NCI-H526 treated with DMSO at 0.1 percent for 48 hours (cell line): ENCODE measurements at regions not wholly inside any gene's neighbourhood (a gene's known extent, or its start where the extent isn't known, plus 50 kb on each side); places are given as distances from the start of the nearest gene placed in this dataset.
"Not testable (repeated sequence)": the region's sequence is repeated elsewhere in the genome, so short reads cannot be mapped to it uniquely, and the experiment has no call there.

Experiments
- DNase-seq: peaks from one replicate; lab custom pipeline; 2025; lab: John Stamatoyannopoulos, UW

DNA sequence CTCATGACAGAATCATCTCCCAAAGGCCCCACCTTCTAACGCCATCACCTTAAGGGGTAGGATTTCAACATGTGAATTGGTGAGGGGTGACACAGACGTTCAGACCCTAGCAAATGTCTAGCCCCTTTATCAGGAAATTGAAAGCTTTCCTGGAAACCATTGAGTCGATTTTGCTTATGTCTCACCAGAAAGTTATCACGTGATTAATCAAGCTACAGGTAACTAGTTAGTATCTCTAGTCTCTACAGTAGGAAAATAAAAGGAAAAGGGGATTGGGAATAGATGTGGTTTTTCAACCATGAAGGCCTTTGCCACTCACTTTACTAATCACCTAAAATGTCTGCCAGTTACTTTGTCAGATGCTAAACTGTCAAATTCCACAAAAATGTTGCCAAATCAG lies 1133.0 kb downstream of the PDHA2 start:
- no peak for DNase-seq

DNA sequence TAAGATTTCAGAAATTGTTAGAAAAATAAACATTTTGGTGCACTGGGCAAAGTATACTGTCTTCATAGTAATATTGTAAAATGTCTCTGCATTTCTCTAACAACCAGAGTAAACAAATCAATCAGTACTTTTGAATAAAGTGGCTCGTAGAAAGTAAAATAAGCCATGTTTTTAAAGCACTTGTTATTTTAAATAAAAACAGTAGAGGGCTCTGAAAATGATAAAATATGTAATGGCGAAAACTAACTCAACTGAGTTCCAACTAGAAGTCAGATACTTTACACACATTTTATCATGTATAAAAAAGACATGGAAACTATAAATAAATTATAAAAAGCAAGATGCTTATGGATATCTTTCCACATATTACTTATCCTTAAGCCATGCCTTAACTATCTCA lies 1134.4 kb downstream of the PDHA2 start:
- DNase-seq = no peak

DNA sequence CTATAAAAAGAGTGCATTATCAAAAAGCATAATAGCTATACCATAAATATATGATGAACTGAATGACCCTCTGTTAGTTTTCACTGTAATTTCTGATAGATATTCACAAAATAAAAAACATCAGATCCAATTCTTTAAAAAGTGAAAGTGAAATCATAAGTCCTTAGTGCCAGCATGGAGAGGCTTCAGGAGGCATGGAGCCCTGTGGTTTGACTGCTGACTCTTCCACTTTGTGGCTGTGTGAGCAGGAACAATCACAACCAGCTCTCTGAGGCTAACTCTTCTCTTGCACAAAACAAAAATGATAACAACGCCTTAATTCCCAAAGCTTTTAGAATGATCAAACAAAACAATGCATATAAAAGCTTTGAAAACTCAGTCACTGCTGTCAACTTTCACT lies 1143.9 kb downstream of the PDHA2 start:
- no peak for DNase-seq

DNA sequence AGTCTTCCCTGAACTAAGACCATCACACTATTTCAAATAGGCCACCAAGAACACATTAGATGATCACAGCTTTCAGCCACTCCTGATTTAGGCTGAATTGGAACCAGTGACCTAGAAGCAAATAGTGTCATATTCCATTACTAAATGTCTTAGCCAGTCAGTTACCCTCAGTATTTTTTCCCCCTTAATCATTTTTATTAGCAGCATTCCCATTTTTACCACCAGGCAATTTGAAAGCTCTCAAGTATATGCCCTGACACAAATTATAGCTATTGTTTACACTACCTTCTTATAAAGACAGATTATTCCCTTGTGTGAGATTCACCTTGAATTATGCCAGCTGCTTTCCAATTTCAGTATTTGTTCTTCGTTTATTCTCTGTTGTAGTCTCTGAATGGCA lies 1146.9 kb downstream of the PDHA2 start:
- no peak for DNase-seq

DNA sequence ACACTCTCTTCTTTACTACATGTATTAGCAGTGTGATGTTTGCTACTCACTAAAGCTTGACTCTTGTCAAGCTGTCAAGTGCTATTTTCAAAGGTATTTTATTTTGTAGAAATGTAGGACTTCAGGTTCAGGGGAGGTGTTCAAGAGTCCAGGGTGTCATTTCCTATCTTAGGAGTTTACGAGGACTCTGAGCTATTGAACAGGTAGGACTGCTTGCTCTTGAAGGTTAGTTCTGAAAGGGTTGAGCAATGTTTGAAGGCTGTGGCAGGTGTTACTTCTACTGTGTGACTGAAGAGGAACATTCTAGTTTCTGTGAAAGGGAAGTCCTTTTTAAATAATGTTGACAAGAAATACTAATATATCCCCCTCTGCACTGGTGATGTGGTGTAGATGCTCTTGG lies 1151.2 kb downstream of the PDHA2 start:
- DNase-seq = no peak

DNA sequence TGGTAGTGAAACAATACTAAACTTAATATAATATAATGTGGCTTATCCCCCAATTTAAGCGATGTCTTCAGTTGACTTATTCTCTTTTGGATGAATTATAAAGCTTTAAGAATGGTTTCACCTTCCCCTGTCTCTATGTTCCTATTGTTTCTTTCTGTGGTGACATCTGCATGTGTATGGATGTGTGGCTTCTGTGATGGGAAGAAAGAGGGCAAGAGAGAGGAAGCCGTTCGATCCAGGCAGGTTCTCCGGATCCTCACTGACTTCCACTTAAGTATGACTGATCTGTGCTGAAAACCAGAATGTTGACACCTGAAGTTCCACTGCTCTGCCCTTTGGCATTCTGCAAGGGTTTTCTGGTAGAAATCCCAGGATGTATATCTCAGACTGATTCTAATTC lies 1150.8 kb downstream of the STPG2 start:
- DNase-seq = no peak

DNA sequence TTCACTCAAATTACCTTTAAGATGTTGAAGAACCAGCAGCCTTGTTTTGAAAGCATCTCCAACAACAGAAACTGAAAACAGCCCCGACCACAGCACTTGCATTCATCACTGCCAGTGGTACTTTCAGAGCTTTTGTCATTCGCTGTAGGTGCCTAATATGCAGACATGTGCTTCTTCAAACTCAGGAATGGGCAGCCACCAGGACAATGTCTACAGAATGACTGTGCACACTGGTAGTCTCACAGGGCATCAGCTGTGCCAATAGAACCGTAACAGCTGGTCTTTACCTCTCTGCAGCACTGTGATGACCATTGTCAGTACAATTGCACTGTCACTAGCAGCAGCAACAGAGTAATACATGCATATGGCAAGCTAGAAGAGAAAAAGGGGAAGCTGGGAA lies 1149.7 kb downstream of the STPG2 start:
- no peak for DNase-seq

DNA sequence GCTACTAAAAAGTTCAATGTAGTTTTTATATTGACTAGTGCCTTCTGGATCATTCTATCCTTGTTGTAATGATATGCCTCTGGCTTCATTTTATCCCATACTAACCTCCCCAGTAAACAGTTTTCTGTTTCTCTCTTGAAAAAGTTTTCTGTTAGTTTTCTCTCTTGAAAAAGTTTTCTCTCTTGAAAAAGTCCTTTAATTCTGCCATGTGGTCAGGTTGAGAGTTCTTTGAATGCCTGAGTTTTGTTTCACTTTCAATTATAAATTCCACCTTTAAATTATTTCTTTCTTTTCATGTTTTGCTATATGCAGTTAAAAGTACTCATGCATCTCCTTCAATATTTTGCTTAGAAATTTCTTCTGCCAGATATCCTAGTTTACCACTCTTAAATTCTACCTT lies 1139.6 kb downstream of the STPG2 start:
- no peak for DNase-seq

DNA sequence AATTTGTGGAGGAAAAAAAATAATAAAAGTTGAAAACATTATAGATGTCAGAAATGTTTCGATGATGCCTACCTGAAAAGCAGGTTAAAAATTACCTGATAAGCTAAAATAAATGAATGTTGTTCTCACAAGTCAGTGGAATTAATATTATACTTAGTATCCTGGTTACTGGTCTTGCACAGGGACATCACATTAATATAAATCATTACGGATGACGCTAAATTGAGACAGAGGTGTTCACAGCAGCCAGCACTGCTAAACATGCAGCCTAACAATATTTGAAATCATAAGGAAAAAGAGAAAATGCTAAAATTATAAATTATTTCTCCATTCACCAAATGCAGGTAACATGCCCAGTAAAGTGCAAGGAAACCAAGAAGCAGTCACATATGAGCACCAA lies 1130.0 kb downstream of the STPG2 start:
- DNase-seq = no peak

DNA sequence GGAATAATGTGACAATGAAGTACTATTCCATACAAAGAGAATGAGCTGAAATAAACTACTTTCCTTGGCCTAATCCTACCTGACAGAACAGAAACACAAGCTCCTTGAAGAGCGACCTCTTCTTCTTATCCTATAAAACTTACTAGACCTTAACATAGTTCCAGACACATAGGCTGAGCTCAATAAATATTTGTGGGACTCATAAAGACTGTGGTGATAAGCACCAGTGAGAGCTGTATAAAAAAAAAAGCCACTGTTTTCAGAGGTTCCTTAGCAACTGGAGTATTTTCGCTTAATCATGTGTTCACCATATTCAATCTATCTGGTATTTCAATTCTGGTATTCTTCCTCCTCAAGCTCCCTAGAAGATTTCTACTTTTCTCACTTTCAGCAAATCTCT lies 1129.6 kb downstream of the STPG2 start:
- DNase-seq = no peak

DNA sequence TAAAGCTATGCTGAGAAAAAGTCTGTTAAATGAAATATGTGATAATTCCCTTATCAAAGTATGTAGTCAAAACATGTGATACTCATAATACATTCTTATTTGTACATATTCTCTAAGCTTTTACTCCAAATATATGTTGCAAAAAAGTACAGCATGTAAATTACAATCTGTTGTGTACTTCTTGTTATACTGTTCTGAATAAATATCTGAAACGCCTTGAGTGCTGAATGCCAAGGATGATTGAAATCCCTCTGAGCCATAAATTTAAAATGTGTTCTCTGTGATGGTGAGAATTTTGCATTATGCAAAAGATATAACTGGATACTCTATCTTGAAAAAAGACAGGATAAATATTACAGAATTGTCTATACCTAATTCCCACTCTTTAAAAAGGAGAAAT lies 1128.0 kb downstream of the STPG2 start:
- no peak for DNase-seq

DNA sequence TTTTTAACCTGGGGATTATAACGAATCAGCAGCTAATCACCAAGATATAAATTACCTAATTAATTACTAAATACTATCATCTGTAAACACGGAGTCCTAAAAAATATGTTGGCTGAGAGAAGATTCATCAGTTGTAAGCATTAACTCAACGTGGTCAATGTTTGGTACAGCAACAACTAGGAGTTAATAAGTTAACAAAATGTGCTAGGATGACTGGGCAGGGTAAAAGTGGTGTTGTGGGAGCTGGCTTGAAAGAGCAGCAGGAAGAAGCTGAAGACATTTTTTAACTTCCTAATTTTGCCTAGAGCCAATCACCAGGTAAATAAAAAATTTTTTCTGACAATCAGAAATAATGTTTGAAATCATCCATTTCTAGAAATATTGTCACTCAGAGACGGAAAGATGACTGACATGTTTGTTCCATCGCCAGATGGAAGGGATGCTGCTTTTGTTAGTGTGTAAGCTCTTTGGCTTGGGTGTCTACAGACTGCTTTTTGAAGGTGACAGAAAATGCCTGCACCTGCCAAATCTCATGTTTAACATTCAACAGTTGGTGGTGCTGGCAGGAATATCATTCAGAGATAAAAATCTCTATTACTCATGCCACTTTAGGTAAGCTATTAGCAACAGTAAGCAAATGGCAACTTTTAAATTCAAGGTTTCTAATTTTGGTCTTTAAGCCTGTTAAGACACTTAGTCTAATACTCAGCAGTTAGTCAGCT lies 1126.9 kb downstream of the STPG2 start:
- no peak for DNase-seq

DNA sequence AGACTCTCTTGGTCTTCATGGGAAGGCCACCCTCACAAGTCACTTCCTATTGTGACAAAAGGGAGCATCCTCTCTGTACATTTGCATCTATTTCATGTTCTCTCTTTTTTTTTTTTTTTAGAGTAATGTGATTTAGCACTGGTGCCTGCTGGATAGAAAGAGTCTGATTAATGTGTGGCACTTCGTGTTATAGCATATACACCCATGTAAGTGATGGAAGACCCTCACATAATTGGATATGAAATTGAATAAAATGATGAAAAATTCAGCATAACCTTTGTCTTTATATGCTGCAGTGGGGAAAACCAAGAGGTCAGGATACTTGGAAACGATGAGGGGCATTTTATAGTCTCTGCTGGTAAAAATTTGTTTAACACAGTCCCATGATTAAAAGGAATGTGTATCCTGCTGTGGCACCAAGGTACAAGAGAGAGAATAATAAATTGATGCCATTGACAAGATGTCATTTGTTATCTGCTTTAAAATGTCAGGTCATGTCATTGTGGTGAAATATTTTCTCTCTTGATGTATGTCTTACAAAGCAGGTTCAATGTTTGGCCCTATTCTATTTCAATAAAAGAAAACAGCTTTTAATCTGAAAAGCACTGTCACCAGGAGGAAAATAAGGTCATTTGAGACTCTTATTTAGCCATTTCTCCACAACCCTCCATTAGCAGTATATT lies 1115.4 kb downstream of the STPG2 start:
- DNase-seq = no peak

DNA sequence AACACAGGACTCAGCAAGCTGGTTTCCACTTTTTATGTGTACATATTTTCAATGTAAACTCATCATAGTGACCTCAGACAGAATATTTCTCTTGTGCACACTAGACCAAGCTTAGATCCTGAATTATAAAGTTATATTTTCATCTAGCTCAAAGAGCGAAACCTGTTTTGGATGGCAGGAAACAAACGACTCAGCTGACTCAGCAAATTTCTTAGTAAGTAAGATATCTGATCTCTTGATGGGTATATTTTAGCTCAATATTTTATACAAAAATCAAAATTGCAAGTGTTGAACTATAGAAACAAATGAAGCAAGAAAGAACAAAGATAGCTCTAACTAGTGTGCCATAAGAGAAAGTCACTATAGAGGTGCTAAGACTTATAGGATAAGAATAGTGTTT lies 1114.5 kb downstream of the STPG2 start:
- no peak for DNase-seq

DNA sequence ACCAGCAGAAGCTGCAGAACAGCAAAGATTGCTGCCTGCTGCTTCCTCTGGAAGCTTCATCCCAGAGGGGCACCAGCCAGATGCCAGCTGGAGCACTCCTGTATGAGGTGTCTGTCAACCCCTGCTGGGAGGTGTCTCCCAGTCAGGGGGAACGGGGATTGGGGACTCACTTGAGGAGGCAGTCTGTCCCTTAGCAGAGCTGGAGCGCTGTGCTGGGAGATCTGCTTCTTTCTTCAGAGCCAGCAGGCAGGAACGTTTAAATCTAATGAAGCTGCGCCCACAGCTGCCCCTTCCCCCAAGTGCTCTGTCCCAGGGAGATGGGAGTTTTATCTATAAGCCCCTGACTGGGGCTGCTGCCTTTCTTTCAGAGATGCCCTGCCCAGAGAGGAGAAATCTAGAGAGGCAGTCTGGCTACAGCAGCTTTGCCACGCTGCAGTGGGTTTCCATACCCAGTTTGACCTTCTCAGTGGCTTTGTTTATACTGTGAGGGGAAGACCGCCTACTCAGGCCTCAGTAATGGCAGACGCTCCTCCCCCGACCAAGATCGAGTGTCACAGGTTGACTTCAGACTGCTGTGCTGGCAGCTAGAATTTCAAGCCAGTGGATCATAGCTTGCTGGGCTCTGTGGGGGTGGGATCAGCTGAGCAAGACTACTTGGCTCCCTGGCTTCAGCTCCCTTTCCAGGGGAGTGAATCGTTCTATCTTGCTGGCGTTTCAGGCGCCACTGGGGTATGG lies 1105.7 kb downstream of the STPG2 start:
- not testable (repeated sequence) for DNase-seq

DNA sequence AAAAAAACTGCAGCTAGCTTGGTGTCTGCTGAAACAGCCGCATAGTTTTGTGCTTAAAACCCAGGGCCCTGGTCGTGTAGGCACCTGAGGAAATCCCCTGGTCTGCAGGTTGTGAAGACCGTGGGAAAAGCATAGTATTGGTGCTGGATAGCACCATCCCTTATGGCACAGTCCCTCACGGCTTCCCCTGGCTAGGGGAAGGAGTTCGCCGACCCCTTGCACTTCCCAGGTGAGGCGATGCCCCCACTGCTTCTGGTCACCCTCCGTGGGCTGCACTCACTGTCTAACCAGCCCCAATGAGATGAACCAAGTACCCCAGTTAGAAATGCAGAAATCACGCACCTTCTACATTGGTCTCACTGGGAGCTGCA lies 1105.1 kb downstream of the STPG2 start:
- no peak for DNase-seq

DNA sequence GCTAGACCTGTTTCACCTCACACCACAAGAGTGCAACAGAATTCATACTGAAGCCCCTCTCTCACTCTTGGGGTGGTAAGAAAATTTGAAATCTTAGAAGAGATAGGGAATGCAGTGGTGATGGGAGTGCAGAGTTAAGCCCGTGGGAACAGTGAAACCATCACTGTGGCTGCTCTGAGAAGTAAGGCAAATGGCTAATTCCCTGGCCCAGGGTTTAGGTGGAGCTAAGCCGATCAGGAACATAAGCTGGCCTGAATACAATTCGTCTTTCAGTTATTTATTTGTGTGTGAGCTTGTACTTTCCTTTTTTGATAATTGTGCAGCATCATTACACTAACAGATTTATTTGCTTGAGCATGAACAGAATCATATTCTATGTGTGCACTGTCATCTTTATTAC lies 1070.6 kb downstream of the STPG2 start:
- no peak for DNase-seq

DNA sequence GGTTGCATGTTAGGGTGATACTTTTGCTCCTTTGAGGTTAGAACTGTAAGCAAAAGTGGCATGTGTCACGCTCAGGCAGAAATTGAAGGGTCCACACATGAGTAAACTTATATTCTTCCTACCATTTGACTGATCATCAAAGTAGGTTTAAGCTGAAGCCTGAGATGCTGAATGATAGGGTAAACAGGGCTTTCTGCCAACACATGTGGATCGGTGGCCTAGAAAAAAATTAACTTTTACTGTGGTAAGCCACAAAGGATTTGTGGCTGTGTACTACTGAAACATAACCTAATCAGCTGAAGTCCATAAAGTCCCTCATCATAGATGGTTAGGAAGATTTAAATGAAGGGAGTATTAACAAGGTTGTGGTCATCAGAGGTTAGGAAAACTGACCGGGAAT lies 1070.1 kb downstream of the STPG2 start:
- DNase-seq = no peak

DNA sequence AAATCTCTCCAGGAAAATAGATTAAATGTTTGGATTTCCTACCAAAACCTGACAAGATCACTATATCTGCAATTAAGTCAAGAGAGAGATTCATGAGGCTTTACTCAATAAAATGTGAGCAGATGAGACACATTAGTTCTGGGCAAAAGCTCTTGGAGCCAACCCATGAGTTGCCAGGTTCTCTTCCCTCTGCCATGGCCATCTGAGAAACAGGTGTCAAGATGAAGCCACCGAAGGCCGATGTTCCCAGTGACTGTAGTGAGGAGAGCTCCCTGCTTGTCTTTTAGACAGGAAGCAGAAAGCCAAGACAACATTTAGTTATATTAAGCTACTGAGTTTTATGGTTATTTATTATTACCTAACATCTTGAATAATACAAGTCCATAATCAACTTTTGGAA lies 1068.7 kb downstream of the STPG2 start:
- no peak for DNase-seq

DNA sequence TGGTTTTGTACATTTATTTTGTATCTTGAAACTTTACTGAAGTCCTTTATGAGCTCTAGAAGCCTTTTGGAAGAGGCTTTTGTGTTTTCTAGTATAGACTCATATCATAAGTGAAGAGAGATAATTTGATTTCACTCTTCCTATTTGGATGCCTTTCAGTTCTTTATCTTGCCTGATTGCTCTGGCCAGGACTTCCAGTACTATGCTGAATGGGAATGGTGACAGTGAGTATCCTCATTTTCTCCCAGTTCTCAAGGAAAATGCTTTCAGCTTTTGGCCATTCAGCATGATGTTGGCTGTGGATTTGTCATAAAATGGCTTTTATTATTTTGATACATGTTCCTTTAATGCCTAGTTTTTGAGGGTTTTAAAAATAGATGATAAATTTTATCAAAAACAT lies 1061.3 kb downstream of the STPG2 start:
- no peak for DNase-seq

DNA sequence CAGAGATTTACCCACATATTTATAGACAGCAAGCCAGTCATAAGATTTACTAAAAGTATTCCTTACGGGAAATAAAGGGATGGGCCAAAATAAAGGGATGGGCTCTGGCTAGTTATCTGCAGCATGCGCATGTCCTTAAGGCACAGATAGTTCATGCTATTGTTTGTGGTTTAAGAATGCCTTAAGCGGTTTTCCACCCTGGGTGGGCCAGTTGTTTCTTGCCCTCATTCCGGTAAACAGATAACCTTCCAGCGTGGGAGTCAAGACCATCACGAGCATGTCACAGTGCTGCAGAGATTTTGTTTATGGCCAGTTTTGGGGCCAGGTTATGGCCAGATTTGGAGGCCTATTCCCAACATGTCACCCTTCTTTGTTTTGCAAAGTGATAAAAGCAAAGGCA lies 1046.2 kb downstream of the STPG2 start:
- DNase-seq = not testable (repeated sequence)

DNA sequence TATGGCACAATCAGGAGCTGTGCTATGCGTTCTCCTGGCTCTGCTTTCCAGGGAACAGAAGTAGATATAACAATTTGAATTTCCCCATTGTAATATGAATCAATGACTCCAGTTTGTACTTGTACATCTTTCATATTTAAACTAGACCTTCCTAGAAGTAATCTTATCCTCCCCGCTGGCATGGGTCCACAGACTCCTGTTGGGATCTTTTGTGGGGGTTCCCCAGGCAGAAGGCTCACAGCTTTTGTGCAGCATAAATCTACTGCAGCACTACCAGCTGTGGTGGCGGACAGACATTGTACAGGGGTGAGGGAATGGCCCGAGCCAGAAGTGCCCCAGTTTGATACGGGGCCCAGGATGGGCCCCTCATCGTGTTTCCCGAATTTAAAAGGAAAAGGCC lies 1042.1 kb downstream of the STPG2 start:
- DNase-seq = not testable (repeated sequence)

DNA sequence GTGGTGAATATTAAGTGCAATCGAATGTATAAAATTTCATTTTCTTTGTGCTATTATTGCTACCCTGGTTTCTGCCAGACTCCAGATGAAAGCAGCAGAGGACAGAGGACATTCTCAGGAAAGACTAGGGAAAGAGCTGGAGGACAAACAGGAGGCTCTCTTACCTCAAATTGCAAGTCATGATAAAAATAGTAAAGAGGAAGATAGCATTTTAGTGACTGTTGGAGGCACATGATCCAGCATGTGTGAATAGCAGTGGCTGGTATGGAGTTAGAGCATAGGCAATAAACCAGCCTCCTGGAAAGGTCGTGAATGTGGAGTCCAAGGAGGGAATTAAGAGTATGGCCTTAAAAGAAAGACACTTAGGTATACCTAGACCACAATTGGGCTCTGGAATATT lies 1040.0 kb downstream of the STPG2 start:
- no peak for DNase-seq
